Neutrophil (primary cell): ENCODE measurements at regions not wholly inside any gene's neighbourhood (a gene's known extent, or its start where the extent isn't known, plus 50 kb on each side); places are given as distances from the start of the nearest gene placed in this dataset.
"Not testable (repeated sequence)": the region's sequence is repeated elsewhere in the genome, so short reads cannot be mapped to it uniquely, and the experiment has no call there.

Experiments used
- H3K27ac ChIP-seq: fragments of 200-600 bp; sonication (generic); 2 replicates; pipeline ENCODE4 v1.5.1; 2016; ENCODE audit warnings: mild to moderate bottlenecking, moderate library complexity
- H3K27me3 ChIP-seq: fragments of 200-600 bp; sonication (generic); 2 replicates; pipeline ENCODE4 v1.6.0; 2016; ENCODE audit warnings: mild to moderate bottlenecking
- H3K36me3 ChIP-seq: fragments of 200-600 bp; sonication (generic); 2 replicates; pipeline ENCODE4 v1.5.1; 2017
- H3K4me1 ChIP-seq, 2 experiments: fragments of 200-600 bp in 1 of 2; sonication (generic) in 1 of 2; 1 replicate in 1 of 2; 2 replicates in 1 of 2; pipeline versions ENCODE4 v1.5.1 to v1.6.1; 2013 to 2016; ENCODE audit warnings: low read depth in 1 of 2, low read length in 1 of 2, mild to moderate bottlenecking in 1 of 2, moderate library complexity in 1 of 2; ENCODE audit not compliant: control insufficient read depth in 1 of 2, insufficient read depth in 1 of 2
- H3K4me3 ChIP-seq, 2 experiments: fragments of 200-600 bp in 1 of 2; sonication (generic) in 1 of 2; 1 replicate in 1 of 2; 2 replicates in 1 of 2; pipeline ENCODE4 v1.5.1; 2013 to 2016; ENCODE audit warnings: low read depth in 1 of 2, low read length in 1 of 2, mild to moderate bottlenecking in 1 of 2, moderate library complexity in 1 of 2
- H3K9me3 ChIP-seq: fragments of 200-600 bp; sonication (generic); 2 replicates; pipeline ENCODE4 v1.5.1; 2016

- not testable (repeated sequence) for H3K4me1 ChIP-seq, H3K4me3 ChIP-seq, H3K27me3 ChIP-seq, H3K9me3 ChIP-seq, H3K36me3 ChIP-seq
- H3K27ac ChIP-seq, result peak overlapping the region; percentile 67
These were observed 50.7 kb downstream of the PPIAL4D start for GRCh38 chr1:145191272-145191675.

- not testable (repeated sequence) for H3K4me3 ChIP-seq, H3K27me3 ChIP-seq, H3K9me3 ChIP-seq, H3K36me3 ChIP-seq, H3K27ac ChIP-seq, H3K4me1 ChIP-seq
These were observed 52.4 kb downstream of the PPIAL4D start for GRCh38 chr1:145189543-145190030.

GRCh38 chr1:145188869-145189542, 53.0 kb downstream of the PPIAL4D start:
- not testable (repeated sequence) for H3K4me3 ChIP-seq, H3K27ac ChIP-seq, H3K9me3 ChIP-seq, H3K27me3 ChIP-seq, H3K36me3 ChIP-seq, H3K4me1 ChIP-seq

- not testable (repeated sequence) for H3K4me1 ChIP-seq, H3K4me3 ChIP-seq, H3K36me3 ChIP-seq, H3K27me3 ChIP-seq, H3K9me3 ChIP-seq
- peak overlapping the region; percentile 59 for H3K27ac ChIP-seq
These were observed 59.2 kb downstream of the PPIAL4D start for GRCh38 chr1:145182606-145183413.

GRCh38 chr1:145176285-145176925, 65.6 kb downstream of the PPIAL4D start:
- not testable (repeated sequence) for H3K9me3 ChIP-seq, H3K27me3 ChIP-seq, H3K27ac ChIP-seq, H3K4me3 ChIP-seq, H3K36me3 ChIP-seq, H3K4me1 ChIP-seq

- not testable (repeated sequence) for H3K36me3 ChIP-seq, H3K27me3 ChIP-seq, H3K27ac ChIP-seq, H3K4me1 ChIP-seq, H3K4me3 ChIP-seq, H3K9me3 ChIP-seq
These were observed 67.6 kb downstream of the PPIAL4D start for GRCh38 chr1:145174377-145174776.

- not testable (repeated sequence) for H3K27ac ChIP-seq, H3K4me3 ChIP-seq, H3K9me3 ChIP-seq, H3K4me1 ChIP-seq, H3K36me3 ChIP-seq, H3K27me3 ChIP-seq
These were observed 72.6 kb downstream of the FAM72D start for GRCh38 chr1:145168220-145168848.

- not testable (repeated sequence) for H3K36me3 ChIP-seq, H3K9me3 ChIP-seq, H3K4me1 ChIP-seq, H3K27me3 ChIP-seq, H3K4me3 ChIP-seq, H3K27ac ChIP-seq
These were observed 68.6 kb downstream of the FAM72D start for GRCh38 chr1:145164360-145164759.
